ENCODE measurements at regions not wholly inside any gene's neighbourhood (a gene's known extent, or its start where the extent isn't known, plus 50 kb on each side); places are given as distances from the start of the nearest gene placed in this dataset.

DNA sequence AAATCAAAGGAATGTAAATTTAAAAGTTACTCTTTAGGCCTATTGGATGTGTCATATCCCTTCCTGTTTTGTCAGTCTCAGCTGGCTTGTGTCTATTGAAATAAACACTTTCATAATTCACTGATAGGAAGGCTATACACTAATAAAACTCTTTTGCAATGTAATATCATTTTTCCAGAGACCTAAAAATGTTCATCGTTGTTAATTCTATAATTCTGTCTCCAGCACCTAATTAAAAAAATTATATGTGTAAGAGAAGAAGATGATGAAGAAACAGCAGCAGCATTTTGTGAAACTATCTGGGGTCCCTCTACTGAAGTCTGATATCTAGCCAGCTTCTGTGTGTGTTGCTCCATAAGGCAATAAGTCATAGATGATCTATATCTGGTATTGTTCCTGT, 602.7 kb downstream of the ETV1 start:
- TF ChIP-seq, protein P1, sequence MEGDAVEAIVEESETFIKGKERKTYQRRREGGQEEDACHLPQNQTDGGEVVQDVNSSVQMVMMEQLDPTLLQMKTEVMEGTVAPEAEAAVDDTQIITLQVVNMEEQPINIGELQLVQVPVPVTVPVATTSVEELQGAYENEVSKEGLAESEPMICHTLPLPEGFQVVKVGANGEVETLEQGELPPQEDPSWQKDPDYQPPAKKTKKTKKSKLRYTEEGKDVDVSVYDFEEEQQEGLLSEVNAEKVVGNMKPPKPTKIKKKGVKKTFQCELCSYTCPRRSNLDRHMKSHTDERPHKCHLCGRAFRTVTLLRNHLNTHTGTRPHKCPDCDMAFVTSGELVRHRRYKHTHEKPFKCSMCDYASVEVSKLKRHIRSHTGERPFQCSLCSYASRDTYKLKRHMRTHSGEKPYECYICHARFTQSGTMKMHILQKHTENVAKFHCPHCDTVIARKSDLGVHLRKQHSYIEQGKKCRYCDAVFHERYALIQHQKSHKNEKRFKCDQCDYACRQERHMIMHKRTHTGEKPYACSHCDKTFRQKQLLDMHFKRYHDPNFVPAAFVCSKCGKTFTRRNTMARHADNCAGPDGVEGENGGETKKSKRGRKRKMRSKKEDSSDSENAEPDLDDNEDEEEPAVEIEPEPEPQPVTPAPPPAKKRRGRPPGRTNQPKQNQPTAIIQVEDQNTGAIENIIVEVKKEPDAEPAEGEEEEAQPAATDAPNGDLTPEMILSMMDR (IDR thresholded peaks at IDR 0.05; ENCODE audit: insufficient read depth, low read length, poor library complexity, severe bottlenecking), result no peak
- no peak for TF ChIP-seq EZH2phosphoT487 (conservative IDR thresholded peaks at IDR 0.05; ENCODE audit: low read length)

All from SU-DHL-6 (cell line).